ENCODE measurements at regions not wholly inside any gene's neighbourhood (a gene's known extent, or its start where the extent isn't known, plus 50 kb on each side); places are given as distances from the start of the nearest gene placed in this dataset.
A peak's percentile ranks its signal among the peaks of the same experiment; 100 is the strongest.
"Not testable (repeated sequence)": the region's sequence is repeated elsewhere in the genome, so short reads cannot be mapped to it uniquely, and the experiment has no call there.

DNA sequence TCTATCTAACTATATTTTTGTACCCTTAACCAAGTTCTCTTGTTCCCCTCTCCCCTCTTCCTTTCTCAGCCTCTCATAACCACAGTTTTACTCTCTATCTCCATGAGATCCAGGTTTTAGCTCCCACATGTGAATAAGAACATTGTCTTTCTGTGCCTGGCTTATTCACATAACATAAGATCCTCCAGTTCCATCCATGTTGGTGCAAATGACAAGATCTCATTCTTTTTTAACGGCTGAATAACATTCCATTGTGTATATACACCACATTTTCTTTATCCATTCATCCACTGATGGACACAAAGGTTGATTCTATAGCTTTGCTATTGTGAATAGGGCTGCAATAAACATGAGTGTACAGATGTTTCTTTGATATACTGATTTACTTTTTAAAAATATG, 83.9 kb upstream of the TMEM178A start:
- no peak for DNase-seq (ENCODE audit: low spot score)

GRCh38 chr2:39583213-39583612, 82.5 kb upstream of the TMEM178A start:
- no peak for DNase-seq (ENCODE audit: low spot score)

DNA sequence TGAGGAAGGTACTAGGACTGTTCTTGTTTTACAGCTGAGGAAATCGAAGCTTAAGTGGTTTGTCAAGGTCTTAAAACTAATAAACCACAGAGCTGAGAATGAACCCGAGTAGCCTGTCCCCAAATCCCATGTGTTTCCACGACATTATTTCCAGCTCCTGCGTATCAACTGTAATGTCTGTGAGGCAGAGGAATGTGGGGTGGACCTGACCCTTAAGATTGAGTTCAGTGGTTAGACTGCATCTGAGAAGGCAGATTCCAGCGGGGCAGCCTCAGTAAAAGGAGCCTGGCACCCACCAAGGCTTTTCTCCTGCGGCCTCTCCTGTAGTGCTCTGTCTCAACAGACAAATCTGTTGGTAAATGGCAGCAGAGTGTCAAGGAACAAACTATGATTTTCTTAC, 81.9 kb upstream of the TMEM178A start:
- no peak for DNase-seq (ENCODE audit: low spot score)

GRCh38 chr2:39584283-39584965, 81.3 kb upstream of the TMEM178A start:
- no peak for DNase-seq (ENCODE audit: low spot score)

DNA sequence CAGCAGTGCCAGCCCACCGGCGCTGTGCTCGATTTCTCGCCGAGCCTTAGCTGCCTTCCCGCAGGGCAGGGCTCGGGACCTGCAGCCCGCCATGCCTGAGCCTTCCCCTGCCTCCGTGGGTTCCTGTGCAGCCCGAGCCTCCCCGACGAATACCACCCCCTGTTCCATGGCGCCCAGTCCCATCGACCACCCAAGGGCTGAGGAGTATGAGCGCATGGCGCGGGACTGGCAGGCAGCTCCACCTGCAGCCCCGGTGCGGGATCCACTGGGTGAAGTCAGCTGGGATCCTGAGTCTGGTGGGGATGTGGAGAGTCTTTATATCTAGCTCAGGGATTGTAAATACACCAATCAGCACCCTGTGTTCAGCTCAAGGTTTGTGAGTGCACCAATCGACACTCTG, 80.2 kb upstream of the TMEM178A start:
- not testable (repeated sequence) for DNase-seq (ENCODE audit: low spot score)

DNA sequence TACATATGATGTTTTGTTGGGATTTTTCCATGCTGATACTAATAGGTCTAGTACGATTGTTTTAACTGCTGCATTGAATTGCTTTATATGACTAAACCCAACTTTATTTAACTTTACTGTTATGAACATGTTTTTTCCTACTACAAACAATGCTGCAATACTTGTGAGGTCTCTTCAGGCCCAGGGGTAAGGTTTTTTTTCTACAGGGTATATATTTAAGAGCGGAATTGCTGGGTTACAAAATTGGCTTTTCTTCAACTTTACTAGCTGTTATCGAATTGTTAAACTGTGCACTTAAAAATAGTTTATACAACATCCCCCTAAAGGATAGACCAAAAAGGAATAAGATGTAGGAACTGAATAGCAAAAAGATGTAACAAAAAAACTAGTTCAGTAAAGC, 78.5 kb upstream of the TMEM178A start:
- DNase-seq (ENCODE audit: low spot score), result no peak

DNA sequence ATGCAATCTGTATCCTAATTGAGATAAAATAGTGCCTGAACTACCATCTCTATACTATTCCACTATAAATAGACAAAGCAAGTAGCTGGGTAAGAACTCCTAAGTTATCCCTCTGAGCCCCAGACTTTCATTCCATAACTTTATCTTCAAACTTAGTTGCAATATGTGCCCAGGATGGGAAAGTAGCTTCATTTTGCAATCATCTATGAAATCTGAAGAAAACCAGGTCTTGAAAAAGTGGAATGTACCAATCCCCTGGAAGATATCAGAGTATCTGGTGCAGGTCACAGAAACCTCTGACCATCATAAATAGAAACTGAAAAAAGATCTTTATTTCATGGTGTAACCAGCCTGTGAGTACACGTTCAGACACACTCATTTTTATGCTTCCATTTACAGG, 78.1 kb upstream of the TMEM178A start:
- DNase-seq (ENCODE audit: low spot score), result no peak

GRCh38 chr2:39593439-39594393, 72.0 kb upstream of the TMEM178A start:
- peak; percentile 30 for DNase-seq (ENCODE audit: low spot score)

GRCh38 chr2:39595116-39595515, 70.6 kb upstream of the TMEM178A start:
- DNase-seq (ENCODE audit: low spot score), result no peak

- no peak for DNase-seq (ENCODE audit: low spot score)
Measured at GRCh38 chr2:39597314-39597713, 68.4 kb upstream of the TMEM178A start.

DNA sequence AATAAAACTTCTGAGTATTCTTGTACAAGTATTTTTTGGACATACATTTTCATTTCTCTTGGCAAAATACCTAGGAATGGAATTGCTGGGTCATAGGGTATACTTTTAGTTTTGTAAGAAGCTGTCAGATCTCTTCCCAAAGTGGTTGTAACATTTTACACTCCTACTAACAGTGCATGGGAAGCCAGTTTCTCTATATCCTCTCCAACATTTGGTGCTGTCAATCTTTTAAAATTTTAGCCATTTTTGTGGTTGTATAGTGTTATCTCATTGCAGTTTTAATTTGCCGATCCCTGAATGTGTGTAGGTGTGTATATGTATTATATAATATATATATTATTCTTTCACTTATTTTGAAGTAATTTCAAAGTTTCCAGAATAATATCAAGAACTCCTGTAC, 63.1 kb upstream of the TMEM178A start:
- DNase-seq (ENCODE audit: low spot score), result no peak

DNA sequence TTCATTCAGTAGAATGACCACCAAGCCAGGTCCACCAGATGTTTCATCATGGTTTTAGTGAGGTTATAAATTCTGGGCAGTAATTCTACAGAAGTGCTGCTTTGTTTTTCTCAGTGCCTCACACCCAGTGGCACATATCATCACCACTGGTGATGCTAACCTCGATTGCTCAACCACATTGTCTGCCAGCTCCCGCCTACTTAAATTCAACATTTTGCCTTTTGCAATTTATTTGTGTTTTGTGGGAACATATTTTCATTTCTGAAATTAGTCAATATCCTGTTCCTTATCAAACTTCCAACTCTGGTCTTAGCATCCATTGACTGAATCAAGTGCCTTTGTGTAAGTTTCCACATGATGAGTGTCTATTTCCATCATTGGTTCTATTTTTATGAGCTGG, 62.3 kb upstream of the TMEM178A start:
- DNase-seq (ENCODE audit: low spot score), result no peak

DNA sequence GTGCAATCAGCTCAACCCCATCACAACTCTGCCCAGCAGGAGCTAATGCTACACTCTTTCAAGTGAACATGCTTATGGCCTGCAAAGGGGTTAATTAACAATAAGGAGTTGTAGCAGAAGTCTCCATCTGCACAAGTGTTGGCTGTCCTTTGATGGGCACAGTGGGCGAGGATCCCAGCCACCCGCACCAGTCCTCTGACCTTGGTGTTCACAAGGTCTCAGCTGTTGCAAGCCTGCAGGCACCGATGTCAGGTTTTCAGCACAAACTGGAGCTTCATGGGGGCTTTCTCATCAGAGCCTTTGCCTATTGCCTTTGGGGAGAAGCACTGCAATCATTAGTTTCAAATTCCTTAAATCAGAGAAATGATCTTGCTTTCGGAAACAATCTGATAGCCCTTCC, 60.9 kb upstream of the TMEM178A start:
- no peak for DNase-seq (ENCODE audit: low spot score)

- DNase-seq (ENCODE audit: low spot score), result no peak
Measured at GRCh38 chr2:39606585-39606984, 59.1 kb upstream of the TMEM178A start.

DNA sequence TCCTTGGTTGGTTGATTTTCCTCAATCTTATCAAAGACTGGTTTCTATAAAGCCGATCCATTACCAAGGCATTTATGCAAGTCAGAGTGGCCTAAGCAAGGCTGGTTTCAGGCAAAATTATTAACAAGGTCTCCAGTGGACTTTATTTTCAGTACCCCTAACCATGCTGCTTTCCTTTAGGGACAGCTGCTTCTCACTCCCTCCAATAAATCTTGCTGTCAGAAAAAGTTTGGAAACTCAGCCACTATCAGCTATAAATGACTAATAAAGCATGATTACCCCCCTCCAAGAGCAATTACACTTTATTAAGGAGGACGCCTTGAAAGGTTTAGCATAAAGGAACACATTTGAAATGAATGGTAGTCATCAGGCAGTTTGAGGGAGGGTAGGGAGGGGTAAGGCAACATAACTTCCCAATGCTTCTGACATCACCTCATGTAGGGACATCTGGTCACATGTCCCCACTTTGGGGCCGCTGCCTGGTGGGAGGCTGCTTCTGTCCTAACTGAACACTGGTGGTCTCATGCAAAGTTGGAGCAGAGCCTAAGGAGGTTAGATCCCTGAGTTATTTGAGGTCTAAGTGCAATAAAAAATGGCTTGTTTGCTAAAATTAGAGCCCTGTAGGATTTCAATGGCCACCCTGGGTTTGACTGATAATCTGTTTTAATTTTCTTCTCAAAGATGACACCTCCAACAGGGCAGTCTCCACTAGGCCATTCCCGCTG, 58.0 kb upstream of the TMEM178A start:
- no peak for DNase-seq (ENCODE audit: low spot score)

DNA sequence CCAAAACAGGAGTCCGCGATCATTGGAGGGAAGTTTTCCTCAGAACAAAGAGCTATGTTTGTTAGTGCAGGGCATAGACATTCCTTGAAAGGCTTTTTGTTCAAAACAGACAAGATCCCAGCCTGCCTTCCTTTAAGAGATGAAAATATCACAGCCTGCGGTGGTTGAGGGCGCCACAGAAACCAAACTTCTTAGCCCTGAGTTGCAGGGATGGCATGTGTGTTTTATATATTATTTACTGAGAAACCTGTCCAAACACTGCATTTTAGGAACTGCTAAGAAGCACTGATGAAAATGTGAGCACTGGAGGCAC, 57.5 kb upstream of the TMEM178A start:
- no peak for DNase-seq (ENCODE audit: low spot score)

DNA sequence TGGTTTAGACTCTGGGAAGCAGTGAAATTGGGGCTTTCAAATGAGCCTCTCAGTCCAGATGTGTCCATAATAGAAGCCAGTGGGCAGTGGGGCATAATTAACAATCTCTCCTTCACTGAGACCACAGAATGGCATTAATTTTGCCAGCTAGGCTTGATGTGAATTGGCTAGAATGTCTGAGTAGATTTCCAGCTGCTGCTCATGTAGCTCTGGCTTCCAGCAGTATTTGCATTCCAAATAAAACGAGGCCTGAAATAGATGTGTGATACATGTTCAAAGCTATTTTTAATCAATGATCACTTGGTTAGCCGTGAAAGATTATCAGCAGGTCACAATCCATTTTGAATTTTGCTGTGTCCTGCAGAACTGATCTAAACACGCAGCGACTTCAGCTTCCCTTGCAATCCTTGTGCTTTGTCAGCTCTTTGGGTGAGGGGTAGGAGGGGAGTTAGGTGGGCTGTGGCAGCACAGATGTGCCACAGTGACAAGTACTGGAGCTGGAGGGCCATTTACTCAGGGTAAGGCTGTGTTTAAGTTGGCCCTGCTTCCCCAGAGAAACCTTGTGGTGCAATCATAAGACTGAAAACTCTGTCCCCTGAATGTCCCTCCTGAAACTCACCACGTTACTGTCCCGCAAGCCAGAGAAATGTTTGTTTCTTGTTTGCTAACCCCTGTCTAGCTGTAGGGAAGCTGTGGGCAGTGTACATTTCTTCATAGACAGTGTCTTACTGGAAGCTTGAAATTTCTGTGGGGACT, 56.9 kb upstream of the TMEM178A start:
- DNase-seq (ENCODE audit: low spot score), result no peak

DNA sequence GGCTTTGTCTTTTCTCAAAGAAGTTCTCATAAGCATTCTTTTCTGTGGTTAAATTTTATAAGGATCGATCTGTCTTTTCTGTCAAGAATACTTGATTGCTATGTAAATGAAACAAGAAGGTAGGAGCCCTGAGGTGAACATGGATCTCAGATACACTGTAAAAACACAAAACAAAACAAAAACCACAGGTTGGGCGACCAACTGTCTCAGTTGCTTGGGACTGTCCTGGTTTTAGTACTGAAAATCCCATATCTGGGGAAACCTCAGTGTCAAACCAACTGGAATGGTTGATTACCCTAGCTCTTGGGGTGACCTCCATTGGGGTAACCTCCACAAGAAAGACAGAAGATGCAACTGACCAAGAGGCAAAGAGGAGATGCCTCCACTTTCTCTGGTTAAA, 55.8 kb upstream of the TMEM178A start:
- no peak for DNase-seq (ENCODE audit: low spot score)

DNA sequence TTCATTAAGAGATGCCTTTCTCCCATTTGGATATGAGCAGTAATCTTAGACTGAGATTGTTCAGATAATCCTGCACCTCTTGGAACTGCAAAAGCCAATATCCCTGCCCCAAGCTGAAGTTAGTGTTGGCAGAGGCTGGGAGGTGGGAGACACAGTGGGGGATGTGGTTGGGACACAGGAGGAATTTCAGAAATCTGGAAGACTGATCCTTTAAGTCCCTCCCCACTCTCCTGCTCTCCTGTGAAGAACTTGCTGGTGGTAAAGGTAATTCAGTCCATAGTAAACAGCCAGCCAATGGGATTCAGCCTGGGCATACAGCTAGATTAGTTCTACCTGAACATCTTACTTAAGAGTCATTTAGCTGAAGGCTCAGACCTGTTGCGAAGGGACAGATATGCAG, 50.0 kb upstream of the TMEM178A start:
- no peak for DNase-seq (ENCODE audit: low spot score)

All from kidney capillary endothelial cell (primary cell).